Stimulated activated CD8-positive, alpha-beta memory T cell treated with anti-CD3 and anti-CD28 coated beads, Interleukin-4, amount 100 ng/mL, for 48 hours (primary cell): ENCODE measurements at regions not wholly inside any gene's neighbourhood (a gene's known extent, or its start where the extent isn't known, plus 50 kb on each side); places are given as distances from the start of the nearest gene placed in this dataset.

Experiments used
- DNase-seq: peaks from one replicate; pipeline ENCODE4 v3.0.0-alpha.2; 2020

DNA sequence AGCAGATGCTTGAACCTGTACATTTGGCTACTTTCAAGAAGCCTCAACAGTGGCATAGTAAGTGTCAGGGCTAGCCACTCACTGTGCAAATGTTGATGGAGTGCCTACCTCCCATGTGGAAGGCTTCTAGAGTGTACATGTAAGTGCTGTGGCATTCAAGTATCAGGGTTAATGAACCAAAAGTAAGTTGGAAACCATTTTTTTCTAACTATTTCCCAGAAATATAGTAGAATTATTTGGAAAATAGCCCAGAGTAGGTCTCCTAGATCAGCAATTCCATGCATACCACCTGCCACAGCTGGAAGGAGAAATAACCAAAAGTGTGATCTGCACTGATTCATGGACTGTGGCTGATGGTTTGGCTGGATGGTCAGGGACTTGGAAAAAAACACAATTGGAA, 53.3 kb downstream of the FOXD1 start:
- DNase-seq: no peak

DNA sequence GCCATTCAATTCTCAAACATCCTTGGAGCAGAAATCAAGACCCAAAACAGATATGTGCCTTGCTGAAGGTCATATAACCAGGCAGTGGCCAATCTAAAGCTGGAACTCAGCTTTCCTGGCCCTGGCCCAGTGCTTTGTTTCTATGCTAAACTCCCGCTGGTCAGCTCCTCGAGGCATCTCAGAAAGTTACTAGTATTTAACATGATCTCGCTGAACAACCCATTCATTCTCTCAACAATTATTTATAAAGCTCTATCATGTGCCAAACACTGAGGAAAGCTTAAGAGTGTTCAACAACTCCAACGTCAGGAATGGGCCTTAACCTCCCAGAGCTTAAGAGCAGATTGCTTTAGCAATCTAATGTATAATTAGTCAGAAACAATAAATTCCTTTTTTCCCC, 54.0 kb downstream of the FOXD1 start:
- no peak for DNase-seq

DNA sequence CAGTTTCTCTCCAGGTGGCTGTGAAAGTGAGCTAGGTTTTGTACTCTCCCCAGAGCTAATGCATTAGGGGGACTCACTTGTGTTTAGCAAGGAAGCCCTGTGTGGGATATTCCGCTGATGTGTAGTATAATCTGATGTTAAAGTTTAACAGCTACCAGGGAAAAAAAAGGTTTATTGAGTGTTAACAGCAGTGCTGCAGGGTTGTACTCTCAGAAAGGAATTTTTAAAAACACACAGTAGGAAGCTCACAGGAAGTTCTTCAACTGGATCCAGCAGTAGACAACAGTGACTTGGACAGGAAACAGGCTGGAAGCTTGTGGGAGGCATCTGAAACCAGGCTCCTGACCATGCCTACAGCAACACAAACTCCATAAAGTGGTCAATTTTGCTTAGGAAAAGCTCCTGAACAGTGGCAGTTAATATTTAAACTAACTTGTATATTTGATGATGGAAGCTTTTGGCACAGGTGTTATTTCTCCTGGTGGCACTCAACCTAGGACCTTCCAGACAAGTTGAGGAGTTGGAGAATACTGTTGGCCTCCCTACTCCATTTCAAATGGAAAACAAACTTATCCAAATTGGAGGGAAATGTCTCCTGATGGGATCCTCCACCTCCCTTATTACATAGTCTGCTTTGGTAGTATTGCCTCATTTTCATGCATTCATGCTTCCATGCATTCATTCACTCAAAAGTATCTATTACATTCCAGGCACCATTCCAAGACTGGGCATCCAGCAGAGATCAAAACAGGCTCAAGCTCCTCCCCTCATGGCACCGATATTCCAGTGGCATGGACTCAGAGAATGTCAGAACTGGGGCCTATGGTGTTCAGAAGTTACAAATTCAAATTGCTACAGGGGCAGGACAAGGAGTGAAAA, 54.7 kb downstream of the FOXD1 start:
- DNase-seq: no peak

DNA sequence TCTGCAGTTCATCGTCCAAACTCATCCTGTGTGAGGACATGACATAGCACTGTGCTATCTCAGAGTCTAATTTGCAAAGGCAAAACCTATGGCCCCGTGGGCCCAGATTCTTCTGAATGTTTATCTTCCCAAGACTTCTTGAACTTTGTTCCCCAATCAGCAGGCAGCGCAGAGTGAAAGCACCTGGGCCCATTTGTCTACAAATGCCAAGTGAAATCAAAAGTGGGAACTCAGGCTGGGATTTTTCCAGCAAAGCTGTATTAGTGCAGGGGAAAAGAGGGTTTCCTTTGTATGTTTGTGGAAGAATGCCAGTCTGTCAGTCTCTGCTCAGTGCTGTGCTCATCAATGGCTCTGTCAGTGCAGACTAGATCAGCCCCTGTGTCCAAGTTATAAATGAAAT, 55.8 kb downstream of the FOXD1 start:
- no peak for DNase-seq

DNA sequence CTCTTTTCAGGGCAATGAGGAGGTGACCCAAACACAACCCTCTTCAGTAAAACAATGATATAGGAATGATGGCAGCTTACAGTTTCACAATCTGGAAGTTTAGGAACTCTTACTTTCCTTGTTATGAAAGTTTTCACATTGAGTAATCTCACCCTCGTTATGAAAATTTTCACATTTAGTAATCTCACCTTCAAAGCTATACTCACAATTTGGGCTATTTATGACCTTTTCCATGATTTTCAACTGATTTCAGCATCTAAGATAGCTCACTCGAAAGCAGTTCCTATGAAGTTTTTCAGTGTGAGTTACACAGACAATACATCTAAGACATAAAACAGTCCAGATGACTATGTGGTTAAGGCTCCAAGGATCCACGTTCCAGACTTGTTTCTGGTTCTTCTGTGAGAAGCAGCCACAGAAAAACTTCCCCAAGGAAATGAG, 57.1 kb downstream of the FOXD1 start:
- DNase-seq: no peak

DNA sequence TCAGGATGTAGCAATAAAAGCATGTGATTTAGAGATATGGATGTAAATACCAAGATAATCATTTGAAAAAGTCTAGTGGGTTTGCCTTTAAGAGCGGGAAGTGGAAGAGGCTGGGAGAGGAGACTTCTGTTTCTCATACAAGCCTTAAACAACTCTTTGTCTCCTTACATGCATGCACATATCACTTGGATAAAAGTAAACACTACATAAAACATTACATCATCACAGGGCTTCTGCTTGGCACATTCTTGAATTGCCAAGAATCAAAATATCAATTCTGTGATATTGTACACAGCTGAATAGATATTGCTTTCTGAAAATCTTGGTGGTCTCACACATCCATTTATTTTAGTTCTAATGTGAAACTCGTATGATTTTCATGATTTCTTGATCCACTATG, 57.6 kb downstream of the FOXD1 start:
- DNase-seq: no peak

DNA sequence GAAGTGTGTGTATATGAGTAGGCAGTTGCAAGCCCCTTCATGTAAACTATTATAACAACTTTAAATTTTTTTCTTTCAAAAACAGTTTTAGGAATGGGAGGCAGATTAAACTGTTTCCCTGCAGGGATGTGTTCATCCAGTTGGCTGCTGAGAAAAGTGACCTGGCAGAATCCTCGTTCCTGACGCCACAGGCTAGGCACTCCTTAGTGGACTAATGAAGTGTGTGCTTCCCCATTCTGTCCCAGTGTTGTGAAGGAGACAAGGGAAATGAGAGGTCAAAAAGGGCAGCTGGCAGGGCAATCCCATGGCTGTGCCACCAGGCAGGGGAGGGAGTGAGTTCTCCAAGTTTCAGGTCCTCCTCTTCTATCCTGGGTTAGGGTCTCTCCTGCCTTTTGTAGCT, 59.8 kb downstream of the FOXD1 start:
- DNase-seq: no peak

DNA sequence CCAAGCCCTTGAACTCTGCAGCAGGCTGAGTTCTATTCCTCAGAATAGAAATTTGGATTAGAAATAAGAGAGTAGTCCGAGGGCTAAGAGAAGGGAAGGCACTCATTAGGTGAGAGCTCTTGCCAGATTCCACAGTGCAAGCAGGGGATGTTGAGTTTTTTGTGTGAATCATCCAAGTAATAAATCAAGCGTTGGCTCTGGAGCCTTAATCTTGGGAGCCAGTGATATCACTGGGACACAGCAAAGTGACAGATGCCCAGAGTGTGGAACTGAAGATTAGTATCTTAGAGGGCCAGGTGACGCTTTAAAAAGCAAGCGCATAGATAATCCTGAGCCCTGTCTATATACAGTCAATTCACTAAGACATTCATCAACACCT, 60.3 kb downstream of the FOXD1 start:
- no peak for DNase-seq

DNA sequence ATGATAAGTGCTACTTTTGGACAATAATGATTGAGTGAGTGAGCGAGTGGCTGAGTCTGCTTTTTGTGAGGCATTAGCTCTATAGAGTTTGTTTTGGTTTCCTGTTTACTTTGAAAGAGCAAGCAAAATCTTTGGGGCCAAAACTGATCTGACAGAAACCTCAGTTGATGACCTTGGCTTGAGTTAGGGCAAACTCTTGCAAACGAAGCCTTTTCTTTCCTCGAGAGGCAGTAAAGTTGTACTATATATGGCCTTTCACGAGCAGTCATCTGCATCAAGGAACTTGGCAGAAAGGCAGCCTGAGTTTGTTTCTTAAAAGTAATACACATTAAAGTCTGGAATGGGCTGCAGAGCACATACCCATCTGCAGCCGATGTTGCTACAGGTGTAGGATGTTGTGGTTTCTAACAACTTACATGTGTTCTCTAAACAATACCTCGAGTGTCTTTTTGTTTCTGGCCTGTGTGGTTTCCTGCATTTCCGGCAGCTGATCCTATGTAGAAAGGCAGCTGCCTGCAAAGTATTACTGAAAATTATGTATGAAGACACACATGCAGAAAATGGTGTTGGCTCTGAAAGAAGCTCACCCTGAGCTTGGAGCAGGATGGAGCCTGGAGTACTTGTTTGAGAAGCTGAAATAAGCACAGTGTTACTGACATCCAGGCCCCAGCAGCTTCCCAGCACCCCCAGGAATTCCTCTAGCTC, 60.8 kb downstream of the FOXD1 start:
- no peak for DNase-seq

DNA sequence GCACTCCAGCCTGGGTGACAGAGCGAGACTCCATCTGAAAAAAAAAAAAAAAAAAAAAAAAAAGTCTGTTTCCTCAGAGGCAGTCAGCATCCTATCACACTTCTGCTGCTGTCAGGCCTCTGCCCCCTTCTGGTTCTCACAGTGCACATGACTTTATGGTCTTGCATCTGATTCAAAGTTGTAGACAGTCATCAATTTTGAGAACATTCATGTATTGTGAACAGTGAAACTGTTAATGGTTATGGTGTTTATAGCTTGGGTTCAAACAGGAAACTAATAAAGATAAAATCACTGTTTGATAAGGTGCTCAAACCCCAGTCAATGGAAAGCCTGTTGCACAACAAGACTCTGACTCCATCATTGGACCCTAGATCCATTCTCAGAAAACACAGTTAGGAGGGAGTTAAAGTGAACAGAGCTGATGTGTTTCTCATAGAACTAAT, 61.4 kb downstream of the FOXD1 start:
- no peak for DNase-seq

DNA sequence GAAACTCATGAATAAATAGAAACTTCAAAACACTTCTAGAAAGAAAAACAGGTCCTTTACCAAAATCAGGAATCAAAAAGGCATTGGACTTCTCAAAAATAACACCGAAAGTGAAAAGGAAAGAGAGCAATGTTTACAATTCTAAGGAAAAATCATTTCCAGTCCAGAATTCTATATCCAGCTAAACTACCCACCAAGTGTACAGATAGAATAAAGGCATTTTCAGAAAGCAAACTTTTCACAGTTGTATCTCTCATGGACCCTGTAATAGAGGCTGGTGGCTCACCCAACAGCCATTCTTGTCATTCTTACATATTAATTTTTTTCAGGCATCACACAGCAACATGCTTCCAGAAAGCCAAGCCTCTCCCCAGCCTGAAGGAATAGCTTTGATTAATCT, 63.7 kb downstream of the FOXD1 start:
- DNase-seq: no peak

DNA sequence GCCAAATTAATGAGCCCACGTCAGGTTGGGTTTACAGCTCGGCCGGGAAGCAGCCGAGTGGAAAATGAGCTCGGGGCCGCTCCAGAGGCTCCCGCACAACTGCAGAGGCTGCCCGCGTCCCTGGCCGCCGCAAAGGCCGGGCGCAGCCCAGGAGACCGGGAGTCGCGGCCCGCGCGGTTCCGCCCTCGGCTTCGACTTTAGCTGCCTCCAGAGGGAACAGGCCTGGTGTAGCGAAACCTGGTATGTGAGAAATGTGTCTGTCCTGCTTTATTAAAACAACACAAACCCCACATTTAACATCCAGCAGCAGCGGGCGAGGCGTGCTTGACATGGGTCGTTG, 66.2 kb downstream of the FOXD1 start:
- DNase-seq: no peak

DNA sequence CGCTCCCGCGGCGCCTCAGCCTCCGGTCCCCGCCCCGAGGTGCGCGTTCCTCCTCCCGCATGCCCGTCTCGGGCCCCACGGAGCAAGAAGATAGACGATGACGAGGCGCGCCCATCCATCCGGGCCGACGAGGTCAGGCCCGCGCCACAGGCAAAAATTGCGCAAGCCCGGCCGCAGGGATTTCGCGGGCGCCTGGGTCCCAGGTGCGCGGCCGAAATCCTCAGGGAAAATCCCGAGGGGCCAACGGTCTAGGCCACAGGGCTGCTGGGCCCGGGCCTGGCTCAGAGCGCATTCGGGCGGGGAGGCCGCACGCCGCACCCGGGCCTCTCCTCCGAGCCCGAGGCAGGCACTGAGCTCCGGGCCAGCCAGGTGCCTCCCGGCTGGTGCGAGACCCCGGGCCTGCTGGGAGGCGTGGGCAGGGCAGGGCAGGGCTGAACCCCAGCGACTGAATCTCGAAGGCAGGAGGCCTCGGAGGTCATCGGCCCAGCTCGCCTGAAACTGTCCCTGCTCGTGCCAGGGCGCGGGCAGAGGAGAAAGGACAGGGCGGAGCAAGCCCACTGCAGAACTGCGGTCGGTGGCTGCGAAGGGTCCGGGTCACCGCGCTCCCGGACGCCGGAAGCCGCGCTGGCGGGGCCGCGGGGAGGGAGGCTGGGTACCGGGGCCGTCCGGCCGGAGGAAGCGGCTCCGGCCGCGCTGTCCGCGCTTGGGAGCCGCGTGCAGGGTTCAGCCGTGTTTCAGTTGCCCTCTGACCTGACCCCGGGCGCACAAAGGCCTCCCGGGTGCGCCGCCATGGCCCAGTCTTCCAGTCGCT, 66.8 kb downstream of the FOXD1 start:
- no peak for DNase-seq

DNA sequence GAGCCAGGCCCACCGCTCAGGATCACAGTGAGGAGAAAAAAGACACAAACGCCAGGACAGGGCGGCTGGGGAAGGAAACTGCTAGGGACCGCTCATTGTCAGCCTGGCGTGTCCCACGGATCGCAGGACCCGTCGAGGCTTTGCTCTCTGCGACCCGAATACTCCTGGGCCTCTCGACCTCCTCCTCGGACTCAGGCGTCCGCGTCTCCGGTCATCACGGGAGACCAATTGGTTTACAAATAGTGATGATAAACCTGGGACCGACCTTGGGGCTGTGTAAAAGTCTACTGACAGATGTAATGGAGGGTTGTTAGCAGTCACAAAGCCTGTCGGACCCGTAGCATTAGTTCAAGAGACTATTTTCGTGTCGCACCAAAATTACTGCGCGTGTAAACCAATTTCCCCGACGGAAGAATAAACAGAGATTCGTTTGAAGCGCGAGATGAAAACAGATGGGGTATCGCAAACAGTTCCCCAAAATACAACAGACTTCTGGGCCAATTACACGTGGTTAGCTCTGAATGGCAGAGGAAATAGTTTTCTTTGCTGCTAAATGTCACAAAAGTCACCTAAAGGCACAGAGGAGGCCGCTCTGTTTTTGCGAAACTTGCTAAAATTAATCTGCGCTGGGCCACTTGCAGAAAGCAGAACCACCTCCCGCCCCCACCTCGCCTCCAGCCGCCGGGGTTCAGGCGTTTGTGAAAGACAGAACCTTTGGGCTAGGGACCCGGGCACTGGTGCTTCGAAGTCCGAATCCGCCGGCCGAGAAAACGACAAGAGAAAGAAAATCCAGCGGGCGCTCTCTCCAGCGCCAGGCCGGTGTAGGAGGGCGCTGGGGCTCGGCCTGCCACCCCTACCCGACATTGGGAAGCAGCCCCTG, 67.6 kb downstream of the FOXD1 start:
- no peak for DNase-seq

DNA sequence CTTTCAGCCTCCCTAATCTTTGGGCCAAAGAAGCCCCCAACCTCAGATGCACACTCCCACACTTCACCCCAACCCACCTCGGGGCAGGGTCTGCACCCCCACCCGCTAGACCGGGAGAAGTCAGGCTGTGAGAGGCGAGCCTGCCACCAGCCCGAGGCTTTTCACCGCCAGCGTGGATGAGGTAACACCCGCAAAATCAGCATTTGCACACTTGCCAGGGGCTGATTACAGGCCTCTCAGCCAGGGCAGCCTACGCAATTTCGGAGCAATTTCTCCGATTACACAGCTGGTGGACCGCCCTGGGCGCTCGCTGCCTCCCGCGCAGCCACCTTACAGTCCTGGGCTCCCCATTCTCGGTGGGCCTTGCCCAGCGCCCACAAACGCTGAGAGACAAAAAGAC, 68.5 kb downstream of the FOXD1 start:
- DNase-seq: no peak

DNA sequence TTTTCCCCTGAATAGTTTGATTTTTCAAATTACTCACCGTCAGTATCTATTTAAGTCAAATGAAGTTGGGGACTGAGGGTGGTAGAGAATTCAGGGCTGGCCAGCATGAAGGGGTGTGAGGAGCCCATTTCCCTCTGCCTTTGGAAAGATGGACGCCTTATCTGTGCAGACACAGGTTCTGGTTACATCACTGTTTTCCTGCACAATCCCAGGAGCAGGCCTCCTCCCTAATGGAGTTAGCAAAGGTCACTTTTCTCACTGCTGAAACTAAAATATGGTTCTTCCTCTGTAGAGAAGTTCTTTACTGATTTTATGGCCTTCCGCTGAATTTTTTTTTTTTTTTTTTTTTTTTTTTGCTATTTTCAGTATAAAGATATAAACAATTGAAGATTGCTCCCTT, 69.1 kb downstream of the FOXD1 start:
- no peak for DNase-seq

DNA sequence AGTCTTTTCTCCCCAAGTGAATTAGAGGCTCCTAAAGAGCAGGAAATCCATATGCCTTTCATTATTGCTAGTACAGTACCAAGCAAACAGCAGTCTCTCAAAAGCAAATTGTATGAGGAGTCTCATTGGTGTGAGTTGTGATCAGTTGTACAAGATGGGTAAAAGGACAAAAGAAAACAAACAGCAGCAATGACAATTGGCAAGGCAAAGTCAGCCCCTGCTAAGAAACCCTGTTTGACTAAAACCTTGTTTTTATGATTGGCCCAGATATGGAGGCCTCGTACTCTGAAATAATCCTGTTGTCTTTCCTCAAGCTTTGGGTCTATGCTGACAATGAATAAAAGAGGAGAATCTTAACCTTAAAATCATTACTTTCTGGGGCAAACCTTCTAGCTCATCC, 69.8 kb downstream of the FOXD1 start:
- no peak for DNase-seq

DNA sequence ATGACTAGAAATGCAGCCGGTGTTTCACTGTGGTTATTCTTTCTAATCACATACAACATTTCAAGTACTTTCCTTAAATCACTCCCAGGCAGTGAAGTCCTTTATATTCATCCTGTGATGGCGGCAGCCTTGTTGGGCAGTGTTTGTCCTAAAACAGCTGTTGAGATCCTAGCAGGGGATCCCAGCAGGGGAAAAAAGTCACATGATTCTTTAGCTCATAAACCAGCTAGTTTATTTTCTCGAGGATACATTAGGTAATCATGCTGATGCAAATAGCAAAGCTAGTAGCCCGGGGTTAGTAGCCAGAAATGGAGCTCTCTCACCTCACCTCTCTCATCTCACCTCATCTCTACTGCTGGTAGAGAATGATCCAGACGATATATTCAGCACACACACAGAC, 70.5 kb downstream of the FOXD1 start:
- DNase-seq: no peak

DNA sequence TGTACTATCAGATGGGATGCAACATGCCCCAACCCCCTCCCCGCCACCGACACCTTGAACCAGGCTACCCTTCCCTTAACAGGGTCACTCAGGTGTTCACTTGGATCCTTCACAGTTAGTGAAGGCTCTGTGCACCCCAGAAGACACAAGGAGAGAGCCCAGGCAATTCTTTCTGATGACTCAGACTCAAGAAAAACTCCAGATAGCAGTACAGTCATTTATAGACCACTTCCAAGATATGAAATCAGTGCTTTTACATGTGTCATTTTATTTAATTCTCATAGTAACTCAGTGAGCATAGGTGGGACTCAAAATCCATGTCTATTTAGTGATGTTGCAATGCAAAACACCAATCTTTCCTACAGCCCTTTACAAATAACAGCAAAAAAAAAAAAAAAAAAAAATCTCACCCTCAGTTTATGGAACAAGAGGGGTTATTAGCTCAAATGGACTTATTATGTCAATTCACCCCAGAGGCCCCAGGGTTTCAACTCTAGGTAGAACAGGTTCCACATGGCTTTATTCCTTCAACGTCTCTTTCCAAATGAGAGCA, 71.9 kb downstream of the FOXD1 start:
- DNase-seq: no peak

DNA sequence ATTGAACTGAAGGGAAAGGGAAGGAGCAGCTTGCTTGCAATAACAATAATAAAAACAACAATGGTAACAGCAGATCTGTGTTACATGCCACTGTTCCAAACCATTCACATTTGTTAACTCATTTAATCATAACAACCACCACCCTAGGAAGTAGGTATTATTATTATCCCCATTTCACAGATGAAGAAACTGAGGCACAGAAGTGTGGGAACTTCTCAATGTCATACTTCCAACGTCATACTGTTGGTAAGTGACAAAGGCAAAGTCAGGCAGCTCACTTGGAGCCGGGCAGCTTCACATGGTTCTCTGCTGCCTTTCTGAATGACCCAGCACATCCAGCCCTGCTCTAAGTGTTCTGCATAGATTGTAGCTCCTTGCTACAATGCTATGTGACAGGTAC, 72.6 kb downstream of the FOXD1 start:
- no peak for DNase-seq

DNA sequence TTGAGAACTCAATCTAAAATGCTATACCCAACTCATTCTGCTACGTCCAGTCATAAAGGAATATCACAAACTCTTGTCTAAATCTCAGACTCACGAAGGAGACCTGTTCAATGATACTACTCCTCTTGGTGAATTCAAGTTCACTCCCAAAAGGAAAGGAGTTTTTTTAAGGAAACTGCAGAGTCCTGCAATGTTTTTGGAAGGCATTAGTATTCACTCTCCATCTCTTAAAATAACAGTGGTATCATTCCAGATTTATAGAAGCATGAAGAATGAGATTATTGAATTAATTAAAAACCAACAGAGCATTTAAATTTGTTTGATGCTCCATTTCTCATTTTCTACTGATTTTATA, 73.4 kb downstream of the FOXD1 start:
- DNase-seq: no peak

DNA sequence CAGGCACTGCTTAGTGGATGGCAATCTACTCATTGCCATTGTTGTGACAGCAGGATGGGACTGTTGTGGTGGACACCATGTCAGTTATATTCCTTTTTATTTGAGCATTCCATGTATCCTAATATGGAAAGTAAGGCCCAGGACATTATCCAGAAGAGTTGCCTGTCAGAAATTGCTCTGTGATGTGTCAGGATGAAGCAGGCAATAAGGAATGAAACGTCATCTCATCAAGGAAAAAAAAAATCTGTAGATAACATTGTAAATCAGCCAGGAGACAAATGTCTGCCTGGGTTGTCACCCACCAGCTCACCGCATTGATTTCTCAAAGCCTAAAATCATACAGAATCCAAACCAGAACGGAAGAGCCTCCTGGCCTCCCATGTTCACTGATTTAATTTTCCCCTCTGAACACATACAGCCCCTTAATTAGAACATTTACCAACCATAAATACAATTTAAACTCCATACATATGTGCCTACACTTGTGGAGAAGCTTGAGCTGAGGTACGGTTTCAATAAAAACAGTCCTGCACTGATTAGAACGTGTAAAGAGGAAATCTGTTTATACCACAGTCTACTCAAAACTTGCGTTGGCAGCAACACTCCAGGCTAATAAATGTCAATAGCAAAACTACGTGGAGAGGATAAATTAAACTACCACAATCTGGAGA, 73.9 kb downstream of the FOXD1 start:
- DNase-seq: no peak
